CD4-positive, alpha-beta T cell (primary cell): ENCODE measurements at regions not wholly inside any gene's neighbourhood (a gene's known extent, or its start where the extent isn't known, plus 50 kb on each side); places are given as distances from the start of the nearest gene placed in this dataset.

Experiments
- ATAC-seq: fragments of 200-7000 bp; cut with Tn5 transposase; one replicate; pipeline ENCODE4 v1.10.0; 2022; ENCODE audit warnings: mild to moderate bottlenecking; ENCODE audit not compliant: poor library complexity
- CTCF ChIA-PET: fragments of 350-600 bp; sonication (Branson Sonifier 250); formaldehyde crosslinking; loops from one replicate; lab custom pipeline; 2021; ENCODE audit warnings: antibody characterized with exemption, inconsistent platforms; lab: Charles Lee
- POLR2A ChIA-PET: fragments of 350-600 bp; sonication (Branson Sonifier 250); formaldehyde crosslinking; loops from one replicate; lab custom pipeline; 2021; ENCODE audit warnings: antibody characterized with exemption, inconsistent platforms; lab: Charles Lee
- DNase-seq, 14 experiments: peaks; one replicate each; pipeline ENCODE4 v3.0.0-alpha.2; 2013 to 2020; ENCODE audit warnings: mixed read lengths in 2 of 14
- H3K27ac ChIP-seq, 2 donors: one replicate each; pipeline versions ENCODE4 v1.5.1 to v1.7.0; 2013; ENCODE audit warnings: low read length in 2 of 2, low read depth in 1 of 2, mild to moderate bottlenecking in 1 of 2
- H3K27me3 ChIP-seq, 2 experiments: 1 replicate in 1 of 2; 2 replicates in 1 of 2; pipeline versions ENCODE4 v1.6.1 to v1.7.0; 2013; ENCODE audit warnings: low read length in 2 of 2, control low read depth in 1 of 2, mild to moderate bottlenecking in 1 of 2, moderate library complexity in 1 of 2; ENCODE audit not compliant: insufficient read depth in 2 of 2, control insufficient read depth in 1 of 2
- H3K36me3 ChIP-seq: one replicate; pipeline ENCODE4 v1.6.1; 2013; ENCODE audit warnings: low read length, control low read depth; ENCODE audit not compliant: insufficient read depth
- H3K4me1 ChIP-seq: one replicate; pipeline ENCODE4 v1.6.1; 2013; ENCODE audit warnings: low read length, control low read depth; ENCODE audit not compliant: insufficient read depth
- H3K4me3 ChIP-seq: one replicate; pipeline ENCODE4 v1.5.1; 2013; ENCODE audit warnings: mild to moderate bottlenecking, low read length, moderate library complexity
- H3K9me3 ChIP-seq, 2 experiments: 1 replicate in 1 of 2; 2 replicates in 1 of 2; pipeline versions ENCODE4 v1.6.1 to v1.7.0; 2013; ENCODE audit warnings: low read length in 2 of 2, mild to moderate bottlenecking in 2 of 2, control low read depth in 1 of 2, moderate library complexity in 1 of 2; ENCODE audit not compliant: control insufficient read depth in 1 of 2, insufficient read depth in 1 of 2
- H3K27ac Mint-ChIP-seq: one replicate; pipeline ENCODE4 v1.8.0; 2020; ENCODE audit warnings: mixed read lengths
- H3K27me3 Mint-ChIP-seq: one replicate; pipeline ENCODE4 v1.8.0; 2021; ENCODE audit warnings: mixed read lengths
- H3K36me3 Mint-ChIP-seq: one replicate; pipeline ENCODE4 v1.8.0; 2021; ENCODE audit warnings: low read depth, mixed read lengths
- H3K4me1 Mint-ChIP-seq: one replicate; pipeline ENCODE4 v1.8.0; 2021; ENCODE audit warnings: low read depth, mixed read lengths
- H3K4me3 Mint-ChIP-seq: one replicate; pipeline ENCODE4 v1.8.0; 2020; ENCODE audit warnings: mild to moderate bottlenecking, mixed read lengths
- H3K9me3 Mint-ChIP-seq: one replicate; pipeline ENCODE4 v1.8.0; 2020; ENCODE audit warnings: mixed read lengths
- intact Hi-C, 2 experiments: fragments of 100-400 bp; cut with DNase I in 1 of 2; cut with micrococcal nuclease in 1 of 2; formaldehyde crosslinking; loops; one replicate each; pipeline versions ENCODE4 v1.15.1 to v1.9.0; 2023 to 2025; cut with DNase I, micrococcal nuclease
- TF ChIP-seq, protein P1 (sequence below): fragments of 200-600 bp; IDR thresholded peaks from one replicate; pipeline ENCODE4 v1.8.0; 2022; ENCODE audit warnings: antibody characterized with exemption, mild to moderate bottlenecking

- H3K36me3 Mint-ChIP-seq = no peaks in the 10 kb centered on the region
- no peak for ATAC-seq
- H3K9me3 Mint-ChIP-seq = no peaks in the 10 kb centered on the region
- Histone ChIP-seq H3K4me1 (no peaks in the 10 kb centered on the region), H3K36me3 (no peaks in the 10 kb centered on the region), H3K4me3 (no peak overlapping the region), H3K27ac (no peak overlapping the region), H3K27me3 (peaks cover 0 to 10% of the 10 kb centered on the region in 2 experiments), H3K9me3 (no peaks in the 10 kb centered on the region)
- peaks cover 26% of the 10 kb centered on the region for H3K27me3 Mint-ChIP-seq
- H3K4me1 Mint-ChIP-seq = no peaks in the 10 kb centered on the region
- ChIA-PET POLR2A (no interaction called here), CTCF (no interaction called here)
- no peak overlapping the region for H3K4me3 Mint-ChIP-seq
- H3K27ac Mint-ChIP-seq = no peak overlapping the region
- no peak for DNase-seq
- intact Hi-C loops = no loop called here
- TF ChIP-seq, protein P1, sequence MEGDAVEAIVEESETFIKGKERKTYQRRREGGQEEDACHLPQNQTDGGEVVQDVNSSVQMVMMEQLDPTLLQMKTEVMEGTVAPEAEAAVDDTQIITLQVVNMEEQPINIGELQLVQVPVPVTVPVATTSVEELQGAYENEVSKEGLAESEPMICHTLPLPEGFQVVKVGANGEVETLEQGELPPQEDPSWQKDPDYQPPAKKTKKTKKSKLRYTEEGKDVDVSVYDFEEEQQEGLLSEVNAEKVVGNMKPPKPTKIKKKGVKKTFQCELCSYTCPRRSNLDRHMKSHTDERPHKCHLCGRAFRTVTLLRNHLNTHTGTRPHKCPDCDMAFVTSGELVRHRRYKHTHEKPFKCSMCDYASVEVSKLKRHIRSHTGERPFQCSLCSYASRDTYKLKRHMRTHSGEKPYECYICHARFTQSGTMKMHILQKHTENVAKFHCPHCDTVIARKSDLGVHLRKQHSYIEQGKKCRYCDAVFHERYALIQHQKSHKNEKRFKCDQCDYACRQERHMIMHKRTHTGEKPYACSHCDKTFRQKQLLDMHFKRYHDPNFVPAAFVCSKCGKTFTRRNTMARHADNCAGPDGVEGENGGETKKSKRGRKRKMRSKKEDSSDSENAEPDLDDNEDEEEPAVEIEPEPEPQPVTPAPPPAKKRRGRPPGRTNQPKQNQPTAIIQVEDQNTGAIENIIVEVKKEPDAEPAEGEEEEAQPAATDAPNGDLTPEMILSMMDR = no peak
Observed at GRCh38 chr3:66149269-66149668, 71.5 kb upstream of the SLC25A26 start.

GRCh38 chr3:66145408-66145733 lies 75.4 kb upstream of the SLC25A26 start:
- H3K9me3 Mint-ChIP-seq = no peaks in the 10 kb centered on the region
- H3K4me3 ChIP-seq = no peak overlapping the region
- intact Hi-C loops = no loop called here
- no peaks in the 10 kb centered on the region for H3K4me1 ChIP-seq
- H3K36me3 Mint-ChIP-seq = no peaks in the 10 kb centered on the region
- H3K36me3 ChIP-seq = no peaks in the 10 kb centered on the region
- no peak overlapping the region for H3K4me3 Mint-ChIP-seq
- TF ChIP-seq, protein P1 = no peak
- ATAC-seq = no peak
- no peaks in the 10 kb centered on the region for H3K27me3 ChIP-seq
- CTCF ChIA-PET = no interaction called here
- peaks cover 17% of the 10 kb centered on the region for H3K27me3 Mint-ChIP-seq
- DNase-seq = no peak
- no peak overlapping the region for H3K27ac Mint-ChIP-seq
- no peaks in the 10 kb centered on the region for H3K4me1 Mint-ChIP-seq
- H3K9me3 ChIP-seq = no peaks in the 10 kb centered on the region
- POLR2A ChIA-PET = no interaction called here
- H3K27ac ChIP-seq = no peak overlapping the region

- H3K4me3 ChIP-seq = no peak overlapping the region
- ChIA-PET POLR2A (no interaction called here), CTCF (no interaction called here)
- no peaks in the 10 kb centered on the region for H3K9me3 ChIP-seq
- no peak for DNase-seq
- no peak overlapping the region for H3K27ac Mint-ChIP-seq
- no peaks in the 10 kb centered on the region for H3K9me3 Mint-ChIP-seq
- peaks cover 22% of the 10 kb centered on the region for H3K27me3 Mint-ChIP-seq
- ATAC-seq = no peak
- no peaks in the 10 kb centered on the region for H3K4me1 Mint-ChIP-seq
- TF ChIP-seq, protein P1 = no peak
- no peak overlapping the region for H3K27ac ChIP-seq
- no peaks in the 10 kb centered on the region for H3K4me1 ChIP-seq
- H3K36me3 Mint-ChIP-seq = no peaks in the 10 kb centered on the region
- no peaks in the 10 kb centered on the region for H3K27me3 ChIP-seq
- H3K36me3 ChIP-seq = no peaks in the 10 kb centered on the region
- intact Hi-C loops = no loop called here
- no peak overlapping the region for H3K4me3 Mint-ChIP-seq
Observed at GRCh38 chr3:66144568-66145407, 76.0 kb upstream of the SLC25A26 start.
